HL-60 (cell line): ENCODE measurements at regions not wholly inside any gene's neighbourhood (a gene's known extent, or its start where the extent isn't known, plus 50 kb on each side); places are given as distances from the start of the nearest gene placed in this dataset.

Experiments
- DNase-seq, 2 experiments: peaks; one replicate each; pipeline ENCODE4 v3.0.0-alpha.2; 2010 to 2020; ENCODE audit warnings: low read depth in 1 of 2, low spot score in 1 of 2
- H3K27ac ChIP-seq: fragments of 250-450 bp; sonication (Bioruptor Pico); replicated peaks from 2 replicates; pipeline ENCODE4 v1.5.1; 2020; ENCODE audit warnings: mild to moderate bottlenecking, moderate library complexity
- H3K27me3 ChIP-seq: fragments of 250-450 bp; sonication (Bioruptor Pico); 2 replicates; pipeline ENCODE4 v1.5.1; 2021; ENCODE audit warnings: mild to moderate bottlenecking, moderate library complexity; ENCODE audit not compliant: insufficient read depth, poor library complexity, severe bottlenecking
- H3K4me3 ChIP-seq: replicated peaks from 2 replicates; pipeline ENCODE4 v1.5.1; 2011; ENCODE audit warnings: mild to moderate bottlenecking, control low read depth, low read length; ENCODE audit not compliant: insufficient read depth
- CTCF ChIP-seq: IDR thresholded peaks from one replicate; pipeline ENCODE4 v1.5.1; 2011; ENCODE audit warnings: low read length, control low read depth, inconsistent platforms; ENCODE audit not compliant: insufficient read depth
- GABPA ChIP-seq: IDR thresholded peaks from 2 replicates; pipeline ENCODE4 v1.6.1; 2012; ENCODE audit warnings: low read depth
- POLR2AphosphoS5 ChIP-seq: IDR thresholded peaks from 2 replicates; pipeline ENCODE4 v1.6.1; 2012; ENCODE audit warnings: low read depth
- REST ChIP-seq: IDR thresholded peaks from 2 replicates; pipeline ENCODE4 v1.6.1; 2012; ENCODE audit warnings: low read depth; ENCODE audit not compliant: insufficient replicate concordance
- SPI1 ChIP-seq: IDR thresholded peaks from 2 replicates; pipeline ENCODE4 v1.6.1; 2012; ENCODE audit warnings: low read depth, mild to moderate bottlenecking, borderline replicate concordance

DNA sequence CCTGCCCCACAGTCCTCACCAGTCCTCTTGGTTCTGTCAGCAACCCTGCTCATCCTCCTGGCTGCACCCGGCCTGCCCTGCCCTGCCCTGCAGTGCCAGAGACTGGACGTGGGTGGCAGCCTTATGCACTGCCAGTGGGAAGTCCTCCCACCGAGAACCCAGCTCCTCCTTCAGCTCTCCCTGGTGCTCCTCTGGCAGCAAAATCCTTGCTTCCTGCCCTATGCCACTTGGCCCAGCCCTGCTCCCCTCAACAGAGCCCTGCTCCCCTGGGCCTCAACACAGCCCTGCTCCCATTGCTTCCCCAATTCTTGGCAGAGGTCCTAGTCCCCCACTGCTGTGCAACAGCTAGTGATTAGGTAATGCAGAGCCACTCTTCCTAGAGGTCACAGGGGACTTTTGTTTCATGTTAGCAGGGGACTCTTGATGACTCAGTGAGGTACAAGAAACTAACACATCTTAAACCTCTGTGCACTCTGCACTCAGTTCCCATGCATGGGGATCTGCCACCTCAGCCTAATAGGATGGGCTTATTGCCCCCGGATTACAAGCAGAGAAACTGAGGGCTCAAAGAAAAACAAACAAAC is 58.0 kb upstream of the EDAR start:
- Histone ChIP-seq H3K27ac (peak overlapping the region; percentile 43), H3K4me3 (no peak overlapping the region), H3K27me3 (no peaks in the 10 kb centered on the region)
- TF ChIP-seq REST (no peak), CTCF (peak; percentile 22), SPI1 (no peak), POLR2AphosphoS5 (0 out of 2 replicates have a peak, but pooled peaks have one; percentile 38)
- DNase-seq, result peak; percentile 79 to 92

- DNase-seq, result no peak
- TF ChIP-seq CTCF (no peak), SPI1 (no peak), POLR2AphosphoS5 (no peak), GABPA (no peak)
- Histone ChIP-seq H3K4me3 (no peak overlapping the region), H3K27ac (no peak overlapping the region), H3K27me3 (no peaks in the 10 kb centered on the region)
Measured at GRCh38 chr2:109045505-109045904, 56.5 kb upstream of the EDAR start.

GRCh38 chr2:109038992-109039391 is 50.0 kb upstream of the EDAR start:
- H3K27ac ChIP-seq, result no peak overlapping the region
- no peak for DNase-seq
- no peak overlapping the region for H3K4me3 ChIP-seq
- H3K27me3 ChIP-seq, result no peaks in the 10 kb centered on the region
- TF ChIP-seq CTCF (no peak), REST (no peak), GABPA (no peak), POLR2AphosphoS5 (no peak), SPI1 (no peak)
